GM12865 (cell line): ENCODE measurements at regions not wholly inside any gene's neighbourhood (a gene's known extent, or its start where the extent isn't known, plus 50 kb on each side); places are given as distances from the start of the nearest gene placed in this dataset.

Source experiments
- DNase-seq: peaks from one replicate; pipeline ENCODE4 v3.0.0; 2010; ENCODE audit warnings: low read depth
- H3K4me3 ChIP-seq: 2 replicates; pipeline ENCODE4 v1.5.1; 2011; ENCODE audit warnings: mild to moderate bottlenecking, low read depth, low read length, control low read depth
- TF ChIP-seq, protein P1 (sequence below): IDR thresholded peaks from 2 replicates; pipeline ENCODE4 v1.5.1; 2011; ENCODE audit warnings: low read length, control low read depth, low read depth, inconsistent platforms; ENCODE audit not compliant: insufficient read depth; ENCODE audit errors: missing control alignments

DNA sequence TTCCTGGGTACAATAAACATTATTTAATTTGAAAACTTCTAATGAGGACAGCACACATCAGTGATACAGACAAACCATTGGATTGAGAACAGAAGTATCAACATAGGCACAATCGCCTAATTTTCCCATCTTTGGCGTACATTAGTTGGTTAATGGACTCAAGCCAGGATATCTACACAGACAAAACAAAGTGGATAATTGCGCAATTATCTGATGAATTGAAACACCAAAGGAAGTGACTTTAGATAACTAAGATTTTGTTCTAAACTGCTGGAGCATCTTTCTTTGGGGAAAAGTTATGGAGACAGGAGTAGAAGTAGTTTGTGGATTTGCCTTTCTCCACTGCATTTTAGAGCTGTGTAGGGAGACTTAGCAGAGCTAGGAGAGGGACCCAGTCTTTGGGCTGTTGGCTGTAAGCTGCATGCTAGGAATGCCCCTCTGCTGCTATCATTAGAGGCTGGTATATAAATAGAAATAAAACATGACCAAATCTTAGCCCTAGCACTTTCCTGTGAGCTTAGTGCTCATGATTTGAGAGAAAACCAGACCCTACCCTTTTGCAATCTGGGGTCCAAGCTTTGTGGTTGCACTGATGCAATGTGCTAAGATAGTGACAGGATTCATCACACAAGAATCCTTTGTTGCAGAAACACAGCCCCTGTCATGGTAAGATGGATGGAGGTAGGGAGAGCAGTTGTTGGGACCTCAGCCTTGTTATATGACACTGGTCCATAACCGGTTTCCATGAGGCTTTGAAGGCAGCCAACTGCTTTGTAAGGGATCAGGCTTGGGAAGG is 264.5 kb upstream of the PIK3C3 start:
- DNase-seq: no peak
- TF ChIP-seq, protein P1, sequence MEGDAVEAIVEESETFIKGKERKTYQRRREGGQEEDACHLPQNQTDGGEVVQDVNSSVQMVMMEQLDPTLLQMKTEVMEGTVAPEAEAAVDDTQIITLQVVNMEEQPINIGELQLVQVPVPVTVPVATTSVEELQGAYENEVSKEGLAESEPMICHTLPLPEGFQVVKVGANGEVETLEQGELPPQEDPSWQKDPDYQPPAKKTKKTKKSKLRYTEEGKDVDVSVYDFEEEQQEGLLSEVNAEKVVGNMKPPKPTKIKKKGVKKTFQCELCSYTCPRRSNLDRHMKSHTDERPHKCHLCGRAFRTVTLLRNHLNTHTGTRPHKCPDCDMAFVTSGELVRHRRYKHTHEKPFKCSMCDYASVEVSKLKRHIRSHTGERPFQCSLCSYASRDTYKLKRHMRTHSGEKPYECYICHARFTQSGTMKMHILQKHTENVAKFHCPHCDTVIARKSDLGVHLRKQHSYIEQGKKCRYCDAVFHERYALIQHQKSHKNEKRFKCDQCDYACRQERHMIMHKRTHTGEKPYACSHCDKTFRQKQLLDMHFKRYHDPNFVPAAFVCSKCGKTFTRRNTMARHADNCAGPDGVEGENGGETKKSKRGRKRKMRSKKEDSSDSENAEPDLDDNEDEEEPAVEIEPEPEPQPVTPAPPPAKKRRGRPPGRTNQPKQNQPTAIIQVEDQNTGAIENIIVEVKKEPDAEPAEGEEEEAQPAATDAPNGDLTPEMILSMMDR: no peak
- no peak overlapping the region for H3K4me3 ChIP-seq

DNA sequence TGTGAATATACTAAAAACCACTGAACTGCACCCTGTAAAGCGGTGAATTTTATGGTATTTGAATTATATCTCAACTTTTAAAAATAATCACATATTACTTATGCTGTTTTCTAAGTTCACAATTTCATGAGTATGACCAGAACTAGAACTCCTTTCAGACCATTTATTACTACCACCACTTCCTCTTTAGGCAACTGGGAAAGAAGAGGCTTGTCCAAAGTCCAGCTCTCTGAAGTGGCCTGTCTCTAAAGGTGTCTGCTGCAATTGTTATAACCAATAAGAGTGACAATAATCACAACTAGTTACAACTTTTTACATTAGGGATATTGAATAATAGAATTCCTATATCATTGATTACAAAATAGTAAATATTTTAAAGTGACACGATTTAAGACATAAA is 267.9 kb upstream of the PIK3C3 start:
- no peak overlapping the region for H3K4me3 ChIP-seq
- TF ChIP-seq, protein P1: no peak
- no peak for DNase-seq

DNA sequence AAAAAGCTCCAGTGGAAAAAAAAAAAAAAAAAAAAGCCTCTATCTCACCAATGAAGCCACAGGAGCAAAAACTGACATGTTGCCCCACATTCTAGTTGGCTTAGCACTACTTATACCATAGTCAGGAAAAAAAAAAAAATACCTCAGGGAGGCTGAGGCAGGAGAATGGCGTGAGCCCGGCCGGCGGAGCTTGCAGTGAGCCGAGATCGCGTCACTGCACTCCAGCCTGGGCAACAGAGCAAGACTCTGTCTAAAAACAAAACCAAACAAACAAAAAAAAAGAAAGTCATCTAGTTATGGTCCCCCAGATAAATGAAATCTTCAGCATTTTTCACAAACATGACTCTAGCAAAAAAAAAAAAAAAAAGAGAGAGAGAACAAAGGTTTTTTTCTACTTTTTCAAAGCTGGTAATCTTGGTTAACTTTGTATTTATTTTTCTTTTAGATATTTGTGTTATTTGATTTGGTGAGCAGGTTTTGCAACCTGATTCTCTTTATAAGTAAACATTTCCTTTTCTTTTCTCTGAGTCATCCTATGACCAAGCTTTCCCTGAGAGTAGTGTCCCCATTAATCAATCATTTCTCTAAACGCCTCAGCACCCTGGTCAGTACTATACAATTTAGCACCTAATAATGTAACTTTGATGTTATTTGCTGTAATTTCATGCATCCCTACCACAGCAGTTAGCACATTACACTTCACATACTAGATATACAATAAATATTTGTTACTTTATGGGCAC is 273.7 kb upstream of the PIK3C3 start:
- TF ChIP-seq, protein P1: no peak
- no peak for DNase-seq
- H3K4me3 ChIP-seq: no peak overlapping the region

GRCh38 chr18:41674506-41674905 is 280.5 kb upstream of the PIK3C3 start:
- no peak overlapping the region for H3K4me3 ChIP-seq
- TF ChIP-seq, protein P1: no peak
- DNase-seq: no peak

DNA sequence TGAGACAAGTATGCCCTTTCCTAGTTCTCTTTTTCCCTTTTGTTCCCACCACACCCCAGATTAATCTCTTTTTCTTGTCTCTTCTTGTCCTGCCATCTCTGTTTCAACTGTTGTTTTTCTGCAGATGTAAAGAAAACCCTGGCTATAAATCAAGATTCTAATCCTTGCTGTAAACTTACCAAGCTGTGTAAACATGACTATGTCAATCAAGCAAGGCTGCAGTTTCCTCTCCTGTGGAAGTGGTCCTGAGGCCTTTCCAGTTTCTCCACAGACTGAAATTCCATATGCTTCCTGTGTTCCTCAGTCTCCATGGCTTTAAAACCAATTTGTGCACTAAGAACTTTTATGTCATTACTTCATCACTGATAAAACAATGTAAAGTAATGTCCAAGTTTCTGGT is 288.8 kb upstream of the PIK3C3 start:
- TF ChIP-seq, protein P1: no peak
- DNase-seq: no peak
- no peak overlapping the region for H3K4me3 ChIP-seq

DNA sequence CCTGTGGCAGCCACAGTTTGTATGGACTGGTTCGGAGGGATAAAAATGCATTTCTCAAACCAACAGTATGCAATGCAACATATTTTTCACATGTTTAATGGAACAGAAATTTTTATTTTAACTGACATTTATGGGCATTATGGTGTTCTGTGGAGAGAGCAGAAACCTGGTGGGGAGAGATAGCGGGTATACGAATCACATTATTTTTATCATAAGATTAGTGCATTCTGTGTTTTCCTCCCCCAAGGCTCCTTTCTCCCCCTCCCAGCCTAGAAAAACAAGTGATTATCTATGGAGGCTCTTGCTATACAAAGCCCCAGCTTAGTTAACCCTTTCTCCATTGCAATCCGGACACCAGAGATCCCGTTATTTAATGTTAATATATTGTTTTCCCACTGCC is 289.8 kb upstream of the PIK3C3 start:
- TF ChIP-seq, protein P1: no peak
- no peak overlapping the region for H3K4me3 ChIP-seq
- DNase-seq: no peak
